Left renal cortex interstitium (tissue), 4 donors: ENCODE measurements at regions not wholly inside any gene's neighbourhood (a gene's known extent, or its start where the extent isn't known, plus 50 kb on each side); places are given as distances from the start of the nearest gene placed in this dataset.
"Not testable (repeated sequence)": the region's sequence is repeated elsewhere in the genome, so short reads cannot be mapped to it uniquely, and the experiment has no call there.

Experiments
- DNase-seq, 4 donors: peaks; one replicate each; pipeline ENCODE4 v3.0.0-alpha.2; 2013; ENCODE audit warnings: low read depth in 4 of 4, low spot score in 2 of 4, missing footprints in 1 of 4

DNA sequence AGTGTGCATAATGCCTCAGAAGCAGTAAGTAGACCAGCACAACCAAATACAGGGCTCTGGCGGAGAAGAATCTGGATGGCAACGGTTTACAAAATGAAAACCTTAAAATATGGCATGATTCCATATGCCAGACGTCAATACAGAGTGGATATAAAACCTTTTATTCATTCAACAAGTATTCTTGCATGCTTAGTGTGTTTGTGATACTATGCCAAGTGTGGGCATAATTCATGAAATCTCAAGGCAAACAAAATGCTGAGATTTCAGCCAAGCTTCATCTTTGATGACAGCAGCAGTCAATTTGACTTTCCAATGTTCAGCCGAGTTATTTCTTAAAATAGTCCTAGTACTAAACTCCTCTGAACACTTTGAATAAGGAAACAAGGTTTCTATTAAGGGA, 119.4 kb downstream of the CD24 start:
- no peak for DNase-seq

DNA sequence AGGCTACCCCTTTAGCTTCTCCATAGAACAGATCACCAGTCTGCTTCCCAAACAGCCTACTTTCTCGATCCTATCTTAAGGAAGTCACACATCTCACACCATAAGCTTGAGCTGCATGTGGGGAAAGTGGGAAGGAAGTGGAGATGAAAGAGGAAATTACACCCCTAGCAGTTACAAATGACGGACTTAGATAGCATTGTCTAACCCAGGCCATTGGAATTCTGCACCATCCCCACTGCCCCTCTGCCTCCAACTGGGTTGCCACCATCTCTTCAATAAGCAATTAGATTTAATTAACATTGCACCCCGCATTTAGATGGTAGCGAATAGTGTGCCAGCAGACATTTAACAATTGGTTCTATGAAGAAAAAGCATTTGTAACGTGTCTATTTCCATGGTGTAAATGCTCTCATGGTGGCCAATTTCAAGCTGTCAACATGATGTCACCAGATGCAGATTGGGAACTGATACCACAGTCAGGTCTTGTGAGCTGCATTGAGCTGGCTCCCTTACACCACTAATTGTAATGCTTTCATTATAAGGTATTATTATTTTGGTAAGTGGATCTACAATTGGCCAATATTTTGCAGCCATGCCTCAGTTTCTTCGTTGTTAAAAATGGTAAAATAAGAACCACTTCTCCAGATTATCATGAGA, 124.7 kb downstream of the CD24 start:
- no peak for DNase-seq

DNA sequence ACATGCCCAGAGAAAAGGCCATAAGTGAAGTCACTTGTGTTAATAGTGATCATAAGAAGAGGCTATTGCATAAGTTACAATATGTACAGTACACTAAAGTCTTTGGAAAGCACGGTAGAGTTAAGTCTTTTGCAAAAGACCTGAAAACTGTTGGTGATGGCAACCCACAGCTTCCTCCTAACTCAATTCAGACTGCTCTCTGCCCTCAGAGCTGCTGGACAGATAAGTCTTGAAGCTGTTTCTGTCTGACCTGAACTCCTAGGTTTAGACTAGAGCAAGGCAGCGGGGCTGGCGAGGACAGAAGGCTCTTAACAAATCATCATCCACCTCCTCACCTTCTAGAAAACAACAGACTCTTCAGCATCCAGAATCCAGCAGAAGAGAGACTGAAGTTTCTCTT, 125.4 kb downstream of the CD24 start:
- DNase-seq = no peak

DNA sequence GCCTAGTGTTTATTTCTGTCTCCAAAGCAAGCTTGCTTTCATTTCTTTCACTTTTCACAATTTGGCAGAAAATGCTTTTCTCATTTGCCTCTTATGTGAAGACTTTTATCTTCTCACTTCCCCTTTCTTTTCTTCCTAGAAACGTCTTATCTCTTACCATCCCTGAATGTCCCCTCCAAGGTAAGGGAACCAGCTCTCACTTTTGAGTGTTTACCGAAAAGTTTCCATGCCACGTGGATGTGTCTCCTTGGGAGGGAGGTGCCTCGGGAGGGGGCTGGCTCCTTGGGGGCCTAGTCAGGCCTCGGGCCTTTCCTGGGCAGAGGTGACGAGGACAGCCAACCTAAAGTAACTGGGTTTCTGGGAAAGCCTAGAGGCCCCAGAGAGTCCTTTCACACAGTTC, 127.4 kb downstream of the CD24 start:
- DNase-seq = no peak

DNA sequence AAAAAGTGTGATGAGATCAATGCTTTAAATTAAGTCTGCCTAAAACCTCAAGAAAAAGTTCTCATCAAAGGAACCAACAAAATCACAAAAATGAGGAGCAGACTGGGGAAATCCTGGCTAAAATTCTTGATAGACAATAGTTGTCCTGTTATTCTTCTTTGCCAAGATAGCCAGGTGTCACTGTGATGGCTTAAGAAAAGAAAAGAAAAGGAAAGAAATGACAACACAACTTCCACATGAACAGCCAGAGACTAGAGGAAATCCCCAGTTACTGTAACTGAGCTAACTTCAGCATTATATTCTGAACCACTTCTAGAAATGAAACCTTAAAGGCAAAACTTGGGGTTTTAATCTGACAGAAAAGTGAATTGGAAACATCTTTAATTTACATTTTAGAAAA, 129.6 kb downstream of the CD24 start:
- DNase-seq = no peak

DNA sequence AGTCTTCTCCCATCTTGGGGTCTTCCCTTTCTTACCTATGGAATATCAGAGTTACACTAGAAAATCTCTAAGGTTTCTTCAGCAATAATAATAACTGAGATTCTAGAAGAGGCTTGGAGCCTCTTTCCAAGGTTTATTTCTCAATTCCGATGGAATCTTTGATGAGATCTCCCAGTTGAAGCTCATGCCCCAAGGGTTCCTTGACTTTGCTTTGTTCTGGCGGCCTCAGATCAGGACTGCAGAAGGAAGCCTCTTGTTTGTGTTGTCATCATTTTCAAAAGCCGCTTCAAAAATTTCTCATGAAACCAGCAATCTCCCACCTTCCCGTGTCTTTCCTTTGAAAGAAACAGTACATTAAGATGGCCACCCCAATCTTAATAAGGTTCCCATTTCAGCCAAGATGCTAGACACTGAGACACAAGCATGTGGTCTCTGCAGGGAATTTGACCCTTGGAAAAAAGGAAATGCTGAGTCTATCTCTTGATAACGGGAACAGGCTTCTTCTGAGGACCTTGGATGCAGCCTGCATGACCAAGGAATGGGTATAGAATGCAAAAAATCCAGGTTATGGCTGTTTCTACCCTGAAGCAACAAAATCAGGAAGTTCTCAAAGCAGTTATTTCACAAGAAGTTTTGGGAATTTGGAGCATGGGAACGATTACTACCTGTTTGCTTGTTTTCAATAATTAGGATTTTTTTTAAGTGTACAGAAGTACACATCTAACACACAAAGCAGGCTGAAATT, 141.6 kb downstream of the CD24 start:
- no peak for DNase-seq

DNA sequence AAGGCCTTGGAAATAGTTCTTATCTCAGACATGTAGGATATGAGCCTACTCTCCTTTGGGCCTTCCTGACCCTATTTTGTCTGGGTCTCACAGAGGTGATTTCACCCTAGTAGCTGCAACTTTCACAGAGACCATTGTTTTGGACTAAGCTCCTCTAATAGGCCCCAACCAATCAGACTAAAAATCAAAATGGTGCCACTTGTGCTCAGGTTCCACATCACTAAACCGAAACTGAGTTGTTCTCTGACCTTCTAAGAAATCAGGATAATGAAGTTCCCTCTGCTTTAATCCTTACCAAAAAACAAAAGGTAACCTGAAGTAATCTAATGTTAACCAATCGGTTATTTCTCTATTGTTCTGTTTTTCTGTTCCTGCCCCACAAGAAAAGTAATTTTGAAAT, 143.6 kb downstream of the CD24 start:
- DNase-seq = no peak

DNA sequence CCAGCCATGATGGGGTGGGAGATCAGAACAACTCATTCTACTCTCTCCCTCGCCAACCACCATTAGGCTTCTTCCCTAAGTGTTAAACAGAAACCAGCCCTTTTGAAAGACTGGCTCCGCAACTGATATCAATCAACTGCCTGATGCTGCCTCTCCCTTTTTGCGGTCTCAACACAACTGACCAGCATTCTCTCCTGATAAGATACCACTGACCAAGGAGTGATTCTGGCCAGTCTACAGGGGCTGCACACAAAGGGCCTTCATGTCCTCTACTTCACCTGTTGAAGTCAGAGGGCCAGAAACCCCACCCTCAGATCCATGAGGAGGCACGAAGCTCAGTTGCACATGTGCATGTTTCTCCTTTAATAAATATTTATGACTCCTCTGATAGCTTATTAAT, 145.1 kb downstream of the CD24 start:
- DNase-seq = no peak

DNA sequence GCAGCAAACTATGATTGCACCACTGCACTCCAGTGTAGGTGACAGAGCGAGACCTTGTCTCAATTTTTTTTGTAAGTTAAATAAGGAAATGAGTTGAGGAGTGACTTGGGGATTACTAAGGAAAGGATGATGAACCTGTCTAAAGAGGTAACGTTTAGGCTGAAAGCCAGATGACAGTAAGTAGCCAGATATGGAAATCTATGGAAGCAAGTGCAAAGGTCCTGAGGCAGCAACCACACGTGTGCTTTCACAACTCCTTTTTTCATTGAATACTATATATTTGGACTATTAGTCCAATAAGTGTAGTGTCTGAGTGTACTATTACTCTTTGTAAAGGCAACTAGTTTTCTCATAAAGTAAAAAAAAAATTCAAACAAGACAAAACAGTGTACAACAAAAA, 147.4 kb downstream of the CD24 start:
- no peak for DNase-seq

DNA sequence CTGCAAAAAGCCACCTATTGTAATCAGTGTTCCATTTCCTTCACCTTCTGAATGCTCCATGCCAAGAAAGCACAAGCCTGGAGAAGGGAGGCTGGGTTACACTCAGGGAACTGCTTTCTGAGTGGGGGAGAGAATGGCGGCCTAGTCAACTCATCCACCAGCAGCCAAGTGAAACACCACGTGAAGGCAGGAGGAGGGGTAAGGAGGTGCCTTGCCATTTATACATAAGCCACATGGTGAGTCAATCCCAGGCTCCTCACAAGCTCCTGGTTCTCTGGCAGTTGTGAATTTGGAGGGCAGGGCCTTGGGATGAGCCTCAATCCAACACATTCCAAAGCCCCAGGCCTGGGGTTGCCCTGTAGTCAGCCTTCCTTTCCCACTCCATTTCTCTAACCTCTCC, 149.4 kb downstream of the CD24 start:
- DNase-seq = no peak

DNA sequence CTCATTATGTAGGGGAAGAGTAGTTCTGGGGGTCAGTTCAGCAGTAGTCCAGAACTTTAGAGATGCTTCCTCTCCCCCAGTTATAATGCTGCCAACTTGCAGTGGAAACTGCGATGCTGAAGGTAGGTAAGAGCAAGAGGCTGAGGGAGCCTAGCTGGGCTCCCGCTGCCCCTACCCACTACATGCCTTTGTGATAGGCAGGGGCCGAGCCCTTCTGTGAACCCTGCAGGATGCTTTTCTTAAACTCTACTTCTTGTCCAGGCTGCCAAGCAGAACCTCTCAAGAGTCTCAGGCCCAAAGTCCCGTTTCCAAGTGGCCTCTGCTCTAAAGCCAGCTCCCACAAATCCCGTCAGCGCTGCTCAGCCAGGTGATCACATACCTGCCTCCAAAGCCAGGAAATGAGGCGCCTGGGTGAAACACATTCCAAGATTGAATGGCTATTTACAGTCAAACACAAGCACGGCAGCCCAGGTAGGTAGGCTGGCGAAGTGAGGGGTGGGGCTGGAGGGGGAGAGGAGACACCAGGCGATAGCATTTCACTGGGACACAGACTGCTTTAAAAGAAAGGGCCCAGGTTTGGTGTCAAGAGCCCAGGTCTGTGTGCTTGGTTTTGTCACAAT, 150.7 kb downstream of the CD24 start:
- DNase-seq = peak in 1 of 4 donors; percentile 43

DNA sequence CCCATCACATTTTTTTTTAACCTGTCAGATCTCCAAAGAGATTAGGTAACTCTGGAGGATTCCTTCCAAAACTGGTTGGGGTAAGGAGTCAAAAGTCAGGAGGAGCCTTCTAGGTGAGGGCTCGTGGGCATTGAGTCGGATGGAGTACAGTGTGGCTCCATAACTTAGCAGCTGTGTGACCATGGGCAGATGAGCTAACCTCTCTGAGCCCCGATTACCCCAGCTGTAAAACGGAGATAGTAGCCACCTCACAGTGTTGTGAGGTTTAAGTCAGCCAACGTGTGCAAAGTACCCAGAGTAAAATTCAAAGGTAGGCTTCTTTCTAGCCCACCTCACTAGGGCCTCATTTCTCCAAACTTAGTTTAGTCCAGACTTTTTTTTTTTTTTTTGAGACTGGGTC, 151.5 kb downstream of the CD24 start:
- no peak for DNase-seq

DNA sequence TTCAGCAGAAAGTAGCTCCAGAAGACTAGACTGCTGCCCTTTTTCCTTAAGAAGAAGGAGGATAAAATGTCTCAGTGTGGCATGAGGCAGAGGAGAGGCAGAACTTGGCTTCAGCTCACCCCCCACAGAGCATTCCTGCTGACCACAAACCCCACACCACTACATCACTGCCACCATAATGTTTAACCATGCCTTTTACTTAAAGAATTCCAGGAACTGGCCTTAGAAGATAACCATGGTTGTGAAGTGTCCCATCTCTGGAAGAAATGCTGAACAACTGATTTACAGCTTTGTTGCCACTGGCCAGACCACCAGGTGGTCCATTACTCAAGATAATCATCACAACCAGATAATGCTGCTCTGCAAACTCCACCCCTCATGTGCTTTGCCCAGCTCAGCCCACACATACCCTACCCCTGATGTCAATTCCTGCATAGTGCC, 154.1 kb downstream of the CD24 start:
- no peak for DNase-seq

DNA sequence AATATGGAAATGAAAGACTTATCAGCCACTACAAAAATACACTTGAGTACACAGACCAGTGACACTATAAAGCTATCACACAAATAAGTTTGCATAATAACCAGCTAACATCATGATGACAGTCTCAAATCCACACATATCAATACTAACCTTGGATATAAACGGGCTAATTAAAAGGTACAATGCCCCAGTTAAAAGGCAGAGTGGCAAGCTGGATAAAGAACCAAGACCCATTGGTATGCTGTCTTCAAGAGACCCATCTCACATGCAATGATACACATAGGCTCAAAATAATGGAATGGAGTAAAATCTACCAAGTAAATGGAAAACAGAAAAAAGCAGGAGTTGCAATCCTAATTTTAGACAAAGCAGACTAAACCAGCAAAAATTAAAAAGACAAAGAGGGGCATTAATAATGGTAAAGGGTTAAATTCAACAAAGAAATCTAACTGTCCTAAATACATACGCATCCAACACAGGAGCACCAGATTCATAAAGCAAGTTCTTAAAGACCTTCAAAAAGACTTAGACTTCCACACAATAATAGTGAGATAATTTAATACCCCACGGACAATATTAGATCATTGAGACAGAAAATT, 163.3 kb downstream of the CD24 start:
- DNase-seq = no peak

DNA sequence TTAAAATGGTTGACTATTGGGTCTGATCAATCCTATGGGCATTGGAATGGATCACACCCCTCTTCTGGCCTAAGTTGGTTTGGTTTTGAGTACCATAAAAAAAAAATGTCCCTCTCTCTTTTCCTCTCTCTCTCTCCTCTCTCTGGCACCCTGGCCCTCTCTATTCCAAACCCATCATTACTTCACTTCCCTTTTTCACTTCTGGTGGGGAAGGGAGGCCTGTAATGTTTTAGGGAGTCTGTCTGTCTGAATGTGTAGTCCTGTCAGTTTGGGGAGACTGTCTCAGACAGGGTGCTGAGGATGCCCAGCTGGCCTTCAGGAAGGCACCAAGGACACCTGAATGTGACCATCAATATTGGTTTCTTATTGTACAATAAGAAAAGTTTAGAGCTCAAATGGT, 165.8 kb downstream of the CD24 start:
- no peak for DNase-seq

DNA sequence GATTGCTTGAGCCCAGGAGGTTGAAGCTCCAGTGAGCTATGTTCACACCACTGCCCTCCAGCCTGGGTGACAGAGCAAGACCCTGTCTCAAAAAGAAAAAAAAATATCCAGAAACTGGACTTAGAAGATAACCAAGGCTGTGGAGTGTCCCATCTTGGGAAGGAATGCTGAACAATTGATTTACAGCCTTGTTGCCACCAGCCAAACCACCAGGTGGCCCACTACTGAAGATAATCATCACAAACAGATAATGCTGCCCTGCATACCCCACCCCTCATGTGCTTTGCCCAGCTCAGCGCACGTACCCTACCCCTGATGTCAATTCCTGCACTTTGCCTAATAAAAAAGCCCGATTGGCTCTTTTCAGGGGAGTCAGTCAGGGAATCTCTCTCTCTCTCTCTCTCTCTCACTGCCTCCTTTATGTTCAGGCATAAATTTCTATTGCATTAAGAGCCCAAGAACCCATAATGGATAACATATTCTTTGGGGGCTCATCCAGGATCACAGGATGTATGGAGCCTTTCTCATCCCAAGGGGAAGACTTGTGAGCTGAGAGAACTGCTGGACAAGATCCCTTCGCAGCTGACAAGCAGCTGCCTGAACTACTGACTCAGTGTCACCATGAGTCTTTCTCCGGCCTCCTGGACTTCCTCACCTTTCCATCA, 166.4 kb downstream of the CD24 start:
- DNase-seq = no peak

DNA sequence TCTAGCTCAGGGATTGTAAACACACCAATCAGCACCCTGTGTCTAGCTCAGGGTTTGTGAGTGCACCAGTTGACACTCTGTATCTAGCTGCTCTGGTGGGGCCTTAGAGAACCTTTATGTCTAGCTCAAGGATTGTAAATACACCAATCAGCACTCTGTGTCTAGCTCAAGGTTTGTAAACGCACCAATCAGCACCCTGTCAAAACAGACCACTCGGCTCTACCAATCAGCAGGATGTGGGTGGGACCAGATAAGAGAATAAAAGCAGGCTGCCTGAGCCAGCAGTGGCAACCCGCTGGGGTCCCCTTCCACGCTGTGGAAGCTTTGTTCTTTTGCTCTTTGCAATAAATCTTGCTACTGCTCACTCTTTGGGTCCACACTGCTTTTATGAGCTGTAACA, 168.3 kb downstream of the CD24 start:
- DNase-seq = not testable (repeated sequence)

DNA sequence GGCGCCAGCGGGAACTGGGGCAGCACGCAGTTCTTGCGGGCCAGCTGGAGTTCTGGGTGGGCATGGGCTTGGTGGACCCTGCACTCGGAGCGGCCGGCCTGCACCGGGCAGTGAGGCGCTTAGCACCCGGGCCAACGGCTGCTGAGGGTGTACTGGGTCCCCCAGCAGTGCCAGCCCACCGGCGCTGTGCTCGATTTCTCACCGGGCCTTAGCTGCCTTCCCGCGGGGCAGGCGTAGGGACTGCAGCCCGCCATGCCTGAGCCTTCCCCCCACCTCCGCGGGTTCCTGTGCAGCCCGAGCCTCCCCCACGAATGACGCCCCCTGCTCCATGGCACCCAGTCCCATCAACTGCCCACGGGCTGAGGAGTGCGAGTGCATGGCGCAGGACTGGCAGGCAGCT, 168.8 kb downstream of the CD24 start:
- DNase-seq = no peak

DNA sequence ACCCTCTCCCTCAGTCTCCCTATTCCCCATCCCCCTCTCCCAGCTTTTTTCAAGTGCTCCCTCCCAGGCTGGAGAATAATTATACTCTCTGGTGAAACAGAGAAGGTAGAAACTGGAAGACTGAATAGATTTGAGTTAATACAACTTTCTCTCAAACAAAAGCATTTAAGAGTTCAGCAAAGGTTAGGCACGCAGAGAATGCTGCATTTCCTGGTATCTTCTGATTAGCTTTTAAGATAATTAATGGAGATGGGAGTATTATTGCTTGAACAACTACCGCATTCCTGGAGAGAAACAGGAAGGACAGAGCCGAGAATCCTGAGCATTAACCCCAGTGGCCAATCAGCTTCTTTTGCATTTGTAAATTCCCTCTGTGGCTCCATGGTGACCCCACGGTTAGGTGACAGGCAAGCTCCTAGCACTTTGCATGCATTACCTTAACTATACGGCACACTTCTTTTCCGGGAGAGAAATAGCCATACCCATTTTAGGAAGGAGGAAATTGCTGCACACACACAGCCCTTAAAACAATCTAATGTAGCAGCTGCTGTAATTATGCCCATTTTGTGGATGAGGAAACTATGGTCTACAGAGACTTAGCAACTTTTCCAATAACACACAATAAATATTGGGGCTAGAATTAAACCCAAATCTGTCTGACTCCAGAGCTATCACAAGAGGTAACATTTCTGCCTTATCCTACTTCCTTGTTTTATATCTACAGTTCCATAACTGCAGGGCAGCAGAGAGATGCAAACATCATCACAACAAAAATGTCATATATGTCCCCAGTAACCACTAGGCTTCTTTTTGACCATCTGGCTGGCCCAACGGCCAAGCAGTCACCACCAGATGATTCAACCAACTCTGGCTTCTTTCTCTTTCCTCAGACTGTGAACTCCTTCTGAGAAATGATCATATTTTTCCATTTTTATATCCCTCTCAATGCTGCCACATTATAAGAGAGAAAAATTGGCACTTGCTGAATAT, 169.9 kb downstream of the CD24 start:
- no peak for DNase-seq

DNA sequence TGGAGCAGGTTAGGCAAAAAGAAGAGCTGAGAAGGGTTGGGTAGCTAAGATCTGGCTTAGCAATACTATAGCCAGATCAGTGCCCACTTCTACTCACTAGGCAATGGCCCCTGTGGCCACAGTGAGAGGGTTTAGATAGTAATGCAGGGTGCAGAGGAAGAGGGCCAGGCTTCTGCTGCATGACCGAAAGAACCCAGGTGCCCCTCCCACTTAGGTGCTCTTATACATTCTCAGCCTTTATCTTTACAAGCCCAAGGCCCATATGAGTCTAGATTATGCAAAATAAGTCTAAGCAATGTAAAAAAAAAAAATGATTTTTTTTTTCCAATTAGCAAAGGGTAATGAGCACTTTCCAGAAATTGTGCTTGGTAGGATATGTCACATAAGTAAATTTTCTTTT, 171.3 kb downstream of the CD24 start:
- no peak for DNase-seq
